GM18511 (cell line): ENCODE measurements at regions not wholly inside any gene's neighbourhood (a gene's known extent, or its start where the extent isn't known, plus 50 kb on each side); places are given as distances from the start of the nearest gene placed in this dataset.

Experiments used
- ATAC-seq: cut with Tn5 transposase; IDR thresholded peaks from one replicate; pipeline ENCODE4 v1.9.1; 2021; ENCODE audit warnings: mild to moderate bottlenecking, moderate library complexity; ENCODE audit not compliant: unreplicated experiment

- no peak for ATAC-seq
These were observed 779.3 kb upstream of the ACO1 start for GRCh38 chr9:31605164-31605563.

GRCh38 chr9:31606678-31607077, 777.8 kb upstream of the ACO1 start:
- no peak for ATAC-seq

- no peak for ATAC-seq
These were observed 776.0 kb upstream of the ACO1 start for GRCh38 chr9:31608416-31608815.

GRCh38 chr9:31608881-31609280, 775.6 kb upstream of the ACO1 start:
- no peak for ATAC-seq

- ATAC-seq, result no peak
These were observed 772.0 kb upstream of the ACO1 start for GRCh38 chr9:31612336-31613030.

- ATAC-seq, result no peak
These were observed 768.5 kb upstream of the ACO1 start for GRCh38 chr9:31615966-31616365.

- no peak for ATAC-seq
These were observed 760.9 kb upstream of the ACO1 start for GRCh38 chr9:31623511-31623910.

- no peak for ATAC-seq
These were observed 755.2 kb upstream of the ACO1 start for GRCh38 chr9:31629292-31629691.

GRCh38 chr9:31637265-31637664, 747.2 kb upstream of the ACO1 start:
- ATAC-seq, result no peak

- no peak for ATAC-seq
These were observed 746.6 kb upstream of the ACO1 start for GRCh38 chr9:31637861-31638260.

- no peak for ATAC-seq
These were observed 745.0 kb upstream of the ACO1 start for GRCh38 chr9:31639451-31639850.

GRCh38 chr9:31669311-31669710, 715.1 kb upstream of the ACO1 start:
- no peak for ATAC-seq

- peak; percentile 65 for ATAC-seq
These were observed 713.4 kb upstream of the ACO1 start for GRCh38 chr9:31671011-31671410.

GRCh38 chr9:31674264-31674663, 710.2 kb upstream of the ACO1 start:
- no peak for ATAC-seq

- no peak for ATAC-seq
These were observed 707.0 kb upstream of the ACO1 start for GRCh38 chr9:31677415-31677814.

GRCh38 chr9:31677877-31678276, 706.6 kb upstream of the ACO1 start:
- ATAC-seq, result no peak

- ATAC-seq, result no peak
These were observed 701.3 kb upstream of the ACO1 start for GRCh38 chr9:31683116-31683515.

- ATAC-seq, result no peak
These were observed 686.5 kb upstream of the ACO1 start for GRCh38 chr9:31697956-31698355.

GRCh38 chr9:31699836-31700235, 684.6 kb upstream of the ACO1 start:
- no peak for ATAC-seq

- ATAC-seq, result no peak
These were observed 684.0 kb upstream of the ACO1 start for GRCh38 chr9:31700252-31701045.

GRCh38 chr9:31702957-31703356, 681.5 kb upstream of the ACO1 start:
- no peak for ATAC-seq

- ATAC-seq, result no peak
These were observed 669.2 kb upstream of the ACO1 start for GRCh38 chr9:31715250-31715649.
